CD4-positive, alpha-beta T cell treated with Interferon alpha-2 for 1 hour (primary cell): ENCODE measurements at regions not wholly inside any gene's neighbourhood (a gene's known extent, or its start where the extent isn't known, plus 50 kb on each side); places are given as distances from the start of the nearest gene placed in this dataset.
"Not testable (repeated sequence)": the region's sequence is repeated elsewhere in the genome, so short reads cannot be mapped to it uniquely, and the experiment has no call there.

ENCODE experiments used
- DNase-seq, 2 donors: peaks; one replicate each; pipeline ENCODE4 v3.0.0-alpha.2; 2020 to 2022

DNA sequence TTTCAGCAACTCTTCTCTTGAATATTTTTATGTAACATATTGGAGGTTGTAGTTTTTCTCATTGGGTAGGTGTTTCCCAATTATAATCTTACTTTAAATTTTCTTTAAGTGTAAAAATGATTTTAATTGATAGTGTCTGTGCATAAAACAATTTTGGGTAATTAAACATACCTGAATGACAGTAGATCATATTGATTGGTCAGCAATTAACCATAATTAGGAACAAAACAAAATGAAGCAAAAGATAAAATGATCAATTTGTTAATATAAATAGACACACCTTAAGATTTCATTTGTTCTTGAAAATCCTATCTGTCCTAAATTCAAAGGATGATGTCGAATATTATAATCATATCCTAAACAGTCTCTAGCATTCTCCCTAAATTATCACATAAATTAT is 468.3 kb downstream of the PDZRN4 start:
- no peak for DNase-seq

DNA sequence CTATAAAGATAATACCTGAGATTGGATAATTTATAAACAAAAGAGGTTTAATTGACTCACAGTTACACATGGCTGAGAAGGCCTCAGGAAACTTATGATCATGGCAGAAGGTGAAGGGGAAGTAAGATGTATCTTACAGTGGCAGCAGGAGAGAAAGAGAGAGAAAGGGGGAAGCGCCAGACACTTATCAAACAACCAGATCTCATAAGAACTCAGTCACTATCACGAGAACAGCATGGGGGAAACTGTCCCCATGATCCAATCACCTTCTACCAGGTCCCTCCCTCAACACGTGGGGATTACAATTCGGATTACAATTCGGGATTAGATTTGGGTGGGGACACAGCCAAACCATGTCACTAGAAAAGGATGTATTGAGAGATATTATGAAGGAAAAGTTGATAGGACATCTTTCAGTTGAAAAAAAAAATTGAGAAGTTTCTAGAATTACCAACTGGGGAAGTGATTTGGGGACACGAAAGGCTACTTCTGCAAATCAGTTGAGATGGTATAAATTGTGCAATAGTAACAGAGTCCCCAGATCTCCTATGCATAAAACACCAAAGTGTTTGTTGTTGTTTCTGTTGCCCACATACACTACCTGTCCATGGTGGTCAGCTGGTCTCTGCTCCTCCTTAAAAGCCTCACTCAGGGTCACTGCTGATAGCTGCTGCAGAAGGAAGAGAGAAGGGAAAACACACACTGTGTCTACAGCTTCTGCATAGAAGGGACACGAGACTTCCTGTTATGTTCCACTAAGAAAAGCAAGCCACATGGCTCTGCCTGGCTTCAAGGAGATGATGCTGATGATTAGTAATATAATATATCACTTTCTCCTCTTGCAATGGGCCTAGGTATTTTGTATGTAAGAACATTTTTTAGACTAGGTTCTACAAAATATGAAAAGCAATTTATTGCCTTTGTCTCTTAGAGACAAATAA is 465.5 kb downstream of the PDZRN4 start:
- peak in 1 of 2 donors; percentile 1 for DNase-seq

DNA sequence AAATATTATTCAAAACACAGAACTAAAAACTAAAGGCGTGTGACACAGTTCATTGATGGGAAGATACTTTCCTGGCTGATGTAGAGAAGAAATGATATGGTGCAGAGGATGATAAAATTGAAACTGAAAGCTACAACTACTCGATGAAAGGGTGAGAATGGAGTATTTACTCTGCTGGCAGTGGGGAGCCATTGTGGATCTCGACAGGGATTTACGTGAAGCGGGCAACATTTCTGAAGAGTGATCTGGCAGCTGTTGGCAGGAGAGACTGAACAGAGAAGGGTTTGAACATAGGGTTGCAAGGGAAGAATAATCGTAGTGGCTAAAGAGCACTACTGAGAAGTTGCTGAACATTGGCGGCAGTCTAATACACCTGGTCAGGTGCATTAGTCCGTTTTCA is 464.9 kb downstream of the PDZRN4 start:
- no peak for DNase-seq

DNA sequence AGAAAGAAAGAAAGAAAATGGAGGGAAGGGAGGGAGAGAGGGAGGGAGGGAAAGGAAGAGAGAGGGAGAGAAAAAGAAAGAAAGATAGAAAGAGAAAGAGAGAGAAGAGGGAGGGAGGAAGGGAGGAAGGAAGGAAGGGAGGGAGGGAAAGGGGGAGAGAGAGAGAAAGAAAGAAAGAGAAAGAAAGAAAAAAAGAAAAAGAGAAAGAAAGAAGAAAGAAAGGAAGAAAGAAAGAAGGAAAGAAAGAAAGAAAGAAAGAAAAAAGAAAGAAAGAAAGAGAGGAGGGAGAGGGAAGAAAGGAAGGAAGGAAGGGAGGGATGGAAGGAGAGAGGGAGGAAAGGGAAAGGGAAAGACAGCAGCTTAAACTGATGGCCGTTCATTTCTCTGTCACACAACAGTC is 457.5 kb downstream of the PDZRN4 start:
- no peak for DNase-seq

DNA sequence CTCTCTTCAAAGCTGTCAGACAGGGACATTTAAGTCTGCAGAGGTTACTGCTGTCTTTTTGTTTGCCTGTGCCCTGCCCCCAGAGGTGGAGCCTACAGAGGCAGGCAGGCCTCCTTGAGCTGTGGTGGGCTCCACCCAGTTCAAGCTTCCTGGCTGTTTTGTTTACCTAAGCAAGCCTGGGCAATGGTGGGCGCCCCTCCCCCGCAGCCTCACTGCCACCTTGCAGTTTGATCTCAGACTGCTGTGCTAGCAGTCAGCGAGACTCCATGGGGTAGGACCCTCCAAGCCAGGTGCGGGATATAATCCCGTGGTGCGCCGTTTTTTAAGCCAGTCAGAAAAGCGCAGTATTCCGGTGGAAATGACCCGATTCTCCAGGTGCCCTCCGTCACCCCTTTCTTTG is 454.7 kb downstream of the PDZRN4 start:
- DNase-seq, result not testable (repeated sequence)

DNA sequence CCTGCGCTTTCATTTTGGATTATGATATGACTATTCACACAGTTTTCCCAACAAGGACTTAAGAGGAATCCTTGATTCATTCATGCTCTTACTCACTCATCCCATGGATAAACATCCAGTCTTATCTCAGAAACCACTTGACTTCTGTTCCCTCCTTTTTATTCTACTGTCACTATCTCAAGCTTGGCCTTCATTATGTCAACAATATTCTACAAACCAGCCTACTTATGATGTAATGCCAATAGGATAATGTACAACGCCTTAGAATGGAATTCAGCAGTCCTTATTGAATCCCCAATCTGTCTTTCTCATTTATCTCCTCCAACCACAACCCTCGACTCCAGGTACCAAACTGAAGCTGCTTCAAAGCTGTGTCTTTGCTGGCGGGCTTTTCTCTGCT is 448.5 kb downstream of the PDZRN4 start:
- no peak for DNase-seq

DNA sequence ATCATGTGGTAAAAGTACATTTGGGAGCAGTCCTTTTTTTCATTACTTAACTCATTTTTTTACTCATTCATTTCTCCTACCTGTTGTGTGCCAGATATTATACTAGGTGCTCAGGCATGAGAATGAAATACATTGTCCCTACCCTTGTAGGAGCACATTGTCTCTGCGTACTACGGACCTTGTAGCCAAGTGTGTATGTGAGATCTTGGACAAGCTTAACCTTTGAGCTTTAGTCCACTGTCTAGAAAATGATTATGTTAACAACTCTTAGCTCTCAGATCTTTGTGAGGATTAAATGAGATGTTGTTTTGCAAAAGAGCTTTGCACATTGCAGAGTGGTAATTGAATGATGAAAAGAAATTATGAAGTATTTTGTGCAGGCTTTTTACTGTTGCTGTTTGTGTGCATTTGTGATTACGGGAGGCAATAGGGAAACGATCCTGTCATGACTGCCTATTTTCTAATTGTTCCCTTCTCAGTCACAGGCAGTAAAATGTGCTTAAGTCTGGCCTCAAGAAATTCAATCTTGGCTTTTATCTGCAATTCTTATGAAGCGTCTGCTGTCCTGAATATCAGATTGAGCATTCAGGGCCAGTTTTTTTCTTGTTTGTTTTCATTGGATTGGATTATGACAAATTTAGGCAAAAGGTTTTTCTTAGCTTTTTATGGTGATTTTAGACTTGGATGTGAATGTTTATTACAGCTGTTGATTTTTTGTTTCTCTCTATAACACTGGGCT is 447.7 kb downstream of the PDZRN4 start:
- DNase-seq, result no peak

DNA sequence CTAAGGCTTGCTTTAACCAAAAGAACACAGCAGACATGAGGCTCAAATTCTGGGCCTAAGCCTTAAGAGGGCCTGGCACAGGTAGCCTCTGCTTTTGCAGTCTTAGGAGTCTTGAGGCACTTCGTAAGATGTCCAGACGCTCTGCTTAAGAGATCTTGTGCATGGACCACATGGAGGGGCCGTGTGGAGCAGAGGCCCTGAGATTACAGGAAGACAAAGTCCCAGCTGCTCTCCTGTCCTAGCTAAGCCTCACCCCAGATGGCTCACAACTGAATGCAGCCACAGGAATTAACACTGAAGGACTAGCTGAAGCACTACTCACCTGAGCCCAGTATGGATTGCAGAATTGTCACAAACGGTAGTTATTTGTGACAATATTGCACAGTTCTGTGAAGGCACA is 446.0 kb downstream of the PDZRN4 start:
- no peak for DNase-seq

DNA sequence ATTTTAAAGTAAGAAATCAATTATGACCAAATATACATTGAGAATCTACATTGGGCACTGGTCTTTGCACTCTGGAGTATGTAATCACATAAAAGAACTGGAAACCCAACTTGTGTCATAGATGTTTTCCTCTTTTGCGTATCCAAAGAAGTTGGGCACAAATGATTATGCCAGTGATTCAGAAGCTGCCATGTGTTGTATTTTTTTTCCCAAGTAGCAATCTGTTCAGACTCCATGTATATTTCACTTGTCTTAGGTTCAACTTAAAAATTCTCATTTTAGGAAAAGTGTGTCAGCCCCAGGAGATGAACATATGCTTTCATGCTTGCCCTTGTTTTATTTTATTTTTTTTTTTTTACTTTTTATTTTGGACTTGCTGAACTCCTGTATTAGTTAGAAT is 441.5 kb downstream of the PDZRN4 start:
- no peak for DNase-seq

DNA sequence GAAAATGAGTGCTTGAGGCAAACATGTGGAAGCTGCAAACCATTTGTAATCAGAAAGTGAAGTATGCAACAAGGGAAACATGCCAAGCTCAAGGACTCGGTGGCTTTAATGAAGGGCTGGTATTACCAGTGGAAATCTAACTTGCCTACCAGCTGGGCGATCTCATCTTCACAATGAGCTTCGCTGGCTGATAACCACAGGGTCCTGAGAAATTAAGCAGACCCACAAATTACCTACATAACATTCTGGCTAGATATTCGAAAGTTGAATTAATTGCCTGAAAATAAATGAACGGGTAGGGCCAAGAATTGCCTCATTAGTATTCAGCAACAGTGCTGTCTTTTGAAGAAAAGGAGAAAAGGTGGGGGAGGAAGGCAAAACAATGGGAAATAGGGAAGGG is 439.4 kb downstream of the PDZRN4 start:
- no peak for DNase-seq

DNA sequence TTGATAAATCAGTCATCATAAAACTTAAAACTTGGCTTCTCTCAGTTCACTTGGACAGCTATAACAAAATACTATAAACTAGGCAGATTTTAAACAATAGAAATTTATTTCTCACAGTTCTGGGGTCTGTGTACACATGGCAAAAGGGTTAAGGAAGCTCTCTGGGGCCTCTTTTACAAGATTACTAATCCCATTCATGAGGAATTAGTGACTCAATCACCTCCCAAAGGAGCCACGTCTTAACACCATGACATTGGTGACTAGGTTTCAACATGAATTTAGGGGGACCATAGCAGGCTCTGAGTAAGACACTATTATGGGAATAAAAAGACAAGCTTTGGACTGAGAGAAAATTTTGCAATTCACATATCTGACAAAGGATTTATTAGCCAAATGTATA is 436.5 kb downstream of the PDZRN4 start:
- DNase-seq, result no peak
